Neural progenitor cell (in vitro differentiated cells): ENCODE measurements at regions not wholly inside any gene's neighbourhood (a gene's known extent, or its start where the extent isn't known, plus 50 kb on each side); places are given as distances from the start of the nearest gene placed in this dataset.

Source experiments
- DNase-seq: peaks from one replicate; pipeline ENCODE4 v3.0.0-alpha.2; 2016; ENCODE audit warnings: low spot score
- H2AFZ ChIP-seq: fragments of 200-600 bp; sonication (generic); replicated peaks from 2 replicates; pipeline ENCODE4 v1.6.1; 2016; ENCODE audit warnings: antibody characterized with exemption
- H3F3A ChIP-seq: fragments of 200-600 bp; sonication (generic); 2 replicates; pipeline ENCODE4 v1.6.1; 2016; ENCODE audit warnings: antibody characterized with exemption, low read depth
- H3K27ac ChIP-seq: fragments of 200-600 bp; sonication (generic); 2 replicates; pipeline ENCODE4 v1.5.1; 2016; ENCODE audit warnings: mild to moderate bottlenecking
- H3K27me3 ChIP-seq: fragments of 200-600 bp; sonication (generic); 2 replicates; pipeline ENCODE4 v1.6.1; 2016; ENCODE audit warnings: mild to moderate bottlenecking, moderate library complexity
- H3K36me3 ChIP-seq: fragments of 200-600 bp; sonication (generic); 2 replicates; pipeline ENCODE4 v1.5.1; 2016
- H3K4me1 ChIP-seq: fragments of 200-600 bp; sonication (generic); 2 replicates; pipeline ENCODE4 v1.6.1; 2016; ENCODE audit warnings: mixed run types
- H3K4me2 ChIP-seq: fragments of 200-600 bp; sonication (generic); 2 replicates; pipeline ENCODE4 v1.6.1; 2016
- H3K4me3 ChIP-seq: fragments of 200-600 bp; sonication (generic); 2 replicates; pipeline ENCODE4 v1.5.1; 2016
- H3K79me2 ChIP-seq: fragments of 200-600 bp; sonication (generic); 2 replicates; pipeline ENCODE4 v1.6.1; 2016; ENCODE audit warnings: low read depth
- H3K9ac ChIP-seq: fragments of 200-600 bp; sonication (generic); 2 replicates; pipeline ENCODE4 v1.6.1; 2016
- H3K9me3 ChIP-seq: fragments of 200-600 bp; sonication (generic); 2 replicates; pipeline ENCODE4 v1.5.1; 2016; ENCODE audit warnings: low read depth
- H4K20me1 ChIP-seq: fragments of 200-600 bp; sonication (generic); 2 replicates; pipeline ENCODE4 v1.6.1; 2016; ENCODE audit warnings: low read depth
- H3K27ac Mint-ChIP-seq: 3 replicates; pipeline ENCODE4 v1.8.0; 2021; ENCODE audit warnings: mixed read lengths
- H3K27me3 Mint-ChIP-seq: 2 replicates; pipeline ENCODE4 v1.8.0; 2022; ENCODE audit warnings: low read depth, mild to moderate bottlenecking, inconsistent platforms, moderate library complexity, mixed read lengths; ENCODE audit not compliant: insufficient read depth
- H3K36me3 Mint-ChIP-seq: 3 replicates; pipeline ENCODE4 v1.8.0; 2021; ENCODE audit warnings: mixed read lengths
- H3K4me1 Mint-ChIP-seq: 3 replicates; pipeline ENCODE4 v1.8.0; 2021; ENCODE audit warnings: mixed read lengths
- H3K4me3 Mint-ChIP-seq: 3 replicates; pipeline ENCODE4 v1.8.0; 2021; ENCODE audit warnings: mild to moderate bottlenecking, moderate library complexity, mixed read lengths
- H3K9me3 Mint-ChIP-seq: 3 replicates; pipeline ENCODE4 v1.8.0; 2020; ENCODE audit warnings: mixed read lengths
- EZH2 ChIP-seq: fragments of 200-600 bp; sonication (generic); IDR thresholded peaks from 2 replicates; pipeline ENCODE4 v1.6.1; 2017; ENCODE audit warnings: antibody characterized with exemption, mild to moderate bottlenecking, moderate library complexity
- EZH2phosphoT487 ChIP-seq: fragments of 200-600 bp; sonication (generic); IDR thresholded peaks from 2 replicates; pipeline ENCODE4 v1.6.1; 2017; ENCODE audit warnings: antibody characterized with exemption
- TF ChIP-seq, protein P1 (sequence below): fragments of 200-600 bp; sonication (generic); IDR thresholded peaks from 2 replicates; pipeline ENCODE4 v1.5.1; 2017; ENCODE audit warnings: antibody characterized with exemption, mild to moderate bottlenecking

DNA sequence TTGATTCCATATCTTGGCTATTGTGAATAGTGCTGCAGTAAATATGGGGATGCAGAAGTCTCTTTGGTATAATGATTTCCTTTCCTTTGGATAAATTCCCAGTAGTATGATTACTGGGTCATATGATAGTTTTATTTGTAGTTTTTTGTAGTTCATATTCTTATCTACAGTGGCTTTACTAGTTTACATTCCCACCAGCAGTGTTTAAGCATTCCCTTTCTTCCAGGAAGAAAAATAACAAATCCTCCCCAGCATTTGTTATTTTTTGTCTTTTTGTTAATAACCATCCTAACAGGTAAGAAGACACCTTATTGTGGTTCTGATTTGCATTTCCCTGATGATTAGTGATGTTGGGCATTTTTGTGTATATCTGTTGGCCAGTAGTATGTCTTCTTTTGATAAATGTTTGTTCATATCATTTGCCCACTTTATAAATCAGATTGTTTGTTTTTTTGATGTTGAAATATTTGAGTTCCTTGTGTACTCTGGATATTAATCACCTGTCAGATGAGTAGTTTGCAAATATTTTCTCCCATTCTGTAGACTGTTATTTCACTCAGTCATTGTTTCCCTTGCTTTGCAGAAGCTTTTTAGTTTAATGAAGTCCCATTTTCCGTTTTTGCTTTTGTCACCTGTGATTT lies 163.3 kb upstream of the THRB start:
- H3K9me3 Mint-ChIP-seq: peaks cover 5% of the 10 kb centered on the region
- no peaks in the 10 kb centered on the region for H3K36me3 ChIP-seq
- no peaks in the 10 kb centered on the region for H3K79me2 ChIP-seq
- H2AFZ ChIP-seq: no peak overlapping the region
- TF ChIP-seq, protein P1, sequence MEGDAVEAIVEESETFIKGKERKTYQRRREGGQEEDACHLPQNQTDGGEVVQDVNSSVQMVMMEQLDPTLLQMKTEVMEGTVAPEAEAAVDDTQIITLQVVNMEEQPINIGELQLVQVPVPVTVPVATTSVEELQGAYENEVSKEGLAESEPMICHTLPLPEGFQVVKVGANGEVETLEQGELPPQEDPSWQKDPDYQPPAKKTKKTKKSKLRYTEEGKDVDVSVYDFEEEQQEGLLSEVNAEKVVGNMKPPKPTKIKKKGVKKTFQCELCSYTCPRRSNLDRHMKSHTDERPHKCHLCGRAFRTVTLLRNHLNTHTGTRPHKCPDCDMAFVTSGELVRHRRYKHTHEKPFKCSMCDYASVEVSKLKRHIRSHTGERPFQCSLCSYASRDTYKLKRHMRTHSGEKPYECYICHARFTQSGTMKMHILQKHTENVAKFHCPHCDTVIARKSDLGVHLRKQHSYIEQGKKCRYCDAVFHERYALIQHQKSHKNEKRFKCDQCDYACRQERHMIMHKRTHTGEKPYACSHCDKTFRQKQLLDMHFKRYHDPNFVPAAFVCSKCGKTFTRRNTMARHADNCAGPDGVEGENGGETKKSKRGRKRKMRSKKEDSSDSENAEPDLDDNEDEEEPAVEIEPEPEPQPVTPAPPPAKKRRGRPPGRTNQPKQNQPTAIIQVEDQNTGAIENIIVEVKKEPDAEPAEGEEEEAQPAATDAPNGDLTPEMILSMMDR: no peak
- no peak for TF ChIP-seq EZH2
- TF ChIP-seq EZH2phosphoT487: no peak
- H3K9ac ChIP-seq: no peak overlapping the region
- H3F3A ChIP-seq: no peaks in the 10 kb centered on the region
- no peaks in the 10 kb centered on the region for H3K27me3 Mint-ChIP-seq
- H3K27me3 ChIP-seq: no peaks in the 10 kb centered on the region
- H3K4me1 Mint-ChIP-seq: no peaks in the 10 kb centered on the region
- H4K20me1 ChIP-seq: no peaks in the 10 kb centered on the region
- no peaks in the 10 kb centered on the region for H3K4me1 ChIP-seq
- H3K27ac Mint-ChIP-seq: no peak overlapping the region
- no peak overlapping the region for H3K4me3 Mint-ChIP-seq
- no peak overlapping the region for H3K27ac ChIP-seq
- no peak overlapping the region for H3K4me3 ChIP-seq
- H3K9me3 ChIP-seq: no peaks in the 10 kb centered on the region
- no peaks in the 10 kb centered on the region for H3K36me3 Mint-ChIP-seq
- DNase-seq: no peak
- no peak overlapping the region for H3K4me2 ChIP-seq

DNA sequence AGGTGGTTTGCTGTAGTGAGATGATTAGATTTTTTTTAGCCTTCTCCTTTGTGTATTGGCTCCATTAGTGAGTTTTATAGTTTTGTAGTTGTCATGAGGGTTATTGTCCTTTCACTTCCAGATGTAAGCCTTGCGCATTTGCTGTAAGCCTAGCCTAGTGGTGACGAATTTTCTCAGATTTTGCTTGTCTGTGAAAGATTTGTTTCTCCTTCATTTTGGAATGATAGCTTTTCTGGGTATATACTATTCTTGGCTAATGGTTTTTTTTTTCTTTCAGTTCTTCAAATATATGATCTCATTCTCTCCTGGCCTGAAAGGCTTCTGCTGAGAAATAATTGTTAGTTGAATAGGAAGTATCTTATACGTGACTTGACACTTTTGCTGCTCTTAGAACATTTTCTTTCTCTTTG lies 166.5 kb upstream of the THRB start:
- no peak for TF ChIP-seq EZH2
- TF ChIP-seq EZH2phosphoT487: no peak
- TF ChIP-seq, protein P1: no peak
- Histone ChIP-seq H3K27ac (no peak overlapping the region), H3K4me2 (no peak overlapping the region), H3K9me3 (no peaks in the 10 kb centered on the region), H3K4me3 (no peak overlapping the region), H3K4me1 (no peaks in the 10 kb centered on the region), H3K79me2 (no peaks in the 10 kb centered on the region), H3F3A (no peaks in the 10 kb centered on the region), H4K20me1 (no peaks in the 10 kb centered on the region), H3K27me3 (no peaks in the 10 kb centered on the region), H3K36me3 (no peaks in the 10 kb centered on the region), H3K9ac (no peak overlapping the region), H2AFZ (no peak overlapping the region)
- no peaks in the 10 kb centered on the region for H3K36me3 Mint-ChIP-seq
- H3K9me3 Mint-ChIP-seq: no peaks in the 10 kb centered on the region
- no peaks in the 10 kb centered on the region for H3K4me1 Mint-ChIP-seq
- H3K4me3 Mint-ChIP-seq: no peak overlapping the region
- DNase-seq: no peak
- no peaks in the 10 kb centered on the region for H3K27me3 Mint-ChIP-seq
- no peak overlapping the region for H3K27ac Mint-ChIP-seq

DNA sequence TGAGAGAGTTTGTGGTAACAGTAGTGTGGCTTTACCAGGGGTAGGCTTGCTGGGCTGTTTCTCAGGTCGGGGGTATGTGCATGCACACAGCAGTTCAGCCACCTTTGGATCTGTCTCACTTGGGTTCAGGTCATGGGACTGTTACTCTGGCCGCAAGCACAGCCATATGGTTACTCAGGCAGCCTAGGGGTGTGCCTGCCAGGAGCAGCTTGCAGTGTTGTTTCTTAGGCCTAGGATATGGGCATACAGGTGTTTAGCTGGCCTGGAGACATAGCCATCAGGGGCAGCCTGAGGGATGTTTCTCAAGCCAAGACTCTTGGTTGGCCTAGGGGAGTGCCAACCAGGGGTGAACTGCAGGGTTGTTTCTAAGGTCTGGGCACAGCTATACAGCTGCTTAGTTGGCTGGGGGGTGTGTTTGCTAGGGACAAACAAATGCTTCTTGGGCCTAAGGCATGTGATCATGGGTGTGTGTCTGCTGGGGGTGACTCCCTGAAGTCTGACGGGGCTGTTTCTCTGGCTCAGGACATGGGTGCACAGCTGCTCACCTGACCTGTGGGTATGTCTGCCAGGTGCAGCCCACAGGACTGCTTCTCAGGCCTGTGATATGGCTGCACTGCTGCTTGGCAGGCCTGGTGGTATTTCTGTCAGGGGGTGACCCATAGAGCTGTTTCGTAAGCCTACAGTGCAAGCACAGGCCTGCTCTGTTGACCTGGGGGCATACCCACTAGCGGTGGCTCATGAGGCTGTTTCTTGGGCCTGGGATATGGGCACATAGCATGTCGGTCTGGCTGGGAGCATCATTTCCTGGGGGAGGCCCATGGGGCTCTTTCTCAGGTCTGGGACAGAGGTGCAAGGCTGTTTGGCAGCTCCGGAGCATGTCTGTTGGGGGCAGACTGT lies 168.0 kb upstream of the THRB start:
- no peak overlapping the region for H3K27ac Mint-ChIP-seq
- no peaks in the 10 kb centered on the region for H3K4me1 ChIP-seq
- no peaks in the 10 kb centered on the region for H3K4me1 Mint-ChIP-seq
- TF ChIP-seq EZH2 (no peak), EZH2phosphoT487 (no peak)
- TF ChIP-seq, protein P1: no peak
- no peaks in the 10 kb centered on the region for H3F3A ChIP-seq
- H2AFZ ChIP-seq: no peak overlapping the region
- H3K27me3 ChIP-seq: no peaks in the 10 kb centered on the region
- H3K4me2 ChIP-seq: no peak overlapping the region
- H3K36me3 Mint-ChIP-seq: no peaks in the 10 kb centered on the region
- H3K9me3 ChIP-seq: no peaks in the 10 kb centered on the region
- H3K27me3 Mint-ChIP-seq: no peaks in the 10 kb centered on the region
- H3K27ac ChIP-seq: no peak overlapping the region
- H4K20me1 ChIP-seq: no peaks in the 10 kb centered on the region
- no peak for DNase-seq
- no peak overlapping the region for H3K4me3 Mint-ChIP-seq
- H3K4me3 ChIP-seq: no peak overlapping the region
- H3K9me3 Mint-ChIP-seq: no peaks in the 10 kb centered on the region
- H3K9ac ChIP-seq: no peak overlapping the region
- H3K79me2 ChIP-seq: no peaks in the 10 kb centered on the region
- H3K36me3 ChIP-seq: no peaks in the 10 kb centered on the region
